Gastroesophageal sphincter (tissue), 3 donors: ENCODE measurements at regions not wholly inside any gene's neighbourhood (a gene's known extent, or its start where the extent isn't known, plus 50 kb on each side); places are given as distances from the start of the nearest gene placed in this dataset.

Experiments used
- CTCF ChIP-seq, 4 experiments: fragments of 200-600 bp in 2 of 4; fragments of 450-650 bp in 2 of 4; sonication (generic) in 1 of 4; IDR thresholded peaks; one replicate each; pipeline ENCODE4 v1.5.1; 2017 to 2019; ENCODE audit warnings: antibody characterized with exemption in 4 of 4, mild to moderate bottlenecking in 2 of 4, moderate library complexity in 2 of 4
- EP300 ChIP-seq: sonication (generic); formaldehyde crosslinking; IDR thresholded peaks from one replicate; pipeline ENCODE4 v1.6.1; 2017; ENCODE audit warnings: antibody characterized with exemption, mild to moderate bottlenecking

GRCh38 chr2:188132385-188132784 lies 159.3 kb upstream of the GULP1 start:
- no peak for TF ChIP-seq CTCF (IDR thresholded peaks at IDR 0.05)
- no peak for TF ChIP-seq EP300
